ENCODE measurements at regions not wholly inside any gene's neighbourhood (a gene's known extent, or its start where the extent isn't known, plus 50 kb on each side); places are given as distances from the start of the nearest gene placed in this dataset.

- TF ChIP-seq, protein P1, sequence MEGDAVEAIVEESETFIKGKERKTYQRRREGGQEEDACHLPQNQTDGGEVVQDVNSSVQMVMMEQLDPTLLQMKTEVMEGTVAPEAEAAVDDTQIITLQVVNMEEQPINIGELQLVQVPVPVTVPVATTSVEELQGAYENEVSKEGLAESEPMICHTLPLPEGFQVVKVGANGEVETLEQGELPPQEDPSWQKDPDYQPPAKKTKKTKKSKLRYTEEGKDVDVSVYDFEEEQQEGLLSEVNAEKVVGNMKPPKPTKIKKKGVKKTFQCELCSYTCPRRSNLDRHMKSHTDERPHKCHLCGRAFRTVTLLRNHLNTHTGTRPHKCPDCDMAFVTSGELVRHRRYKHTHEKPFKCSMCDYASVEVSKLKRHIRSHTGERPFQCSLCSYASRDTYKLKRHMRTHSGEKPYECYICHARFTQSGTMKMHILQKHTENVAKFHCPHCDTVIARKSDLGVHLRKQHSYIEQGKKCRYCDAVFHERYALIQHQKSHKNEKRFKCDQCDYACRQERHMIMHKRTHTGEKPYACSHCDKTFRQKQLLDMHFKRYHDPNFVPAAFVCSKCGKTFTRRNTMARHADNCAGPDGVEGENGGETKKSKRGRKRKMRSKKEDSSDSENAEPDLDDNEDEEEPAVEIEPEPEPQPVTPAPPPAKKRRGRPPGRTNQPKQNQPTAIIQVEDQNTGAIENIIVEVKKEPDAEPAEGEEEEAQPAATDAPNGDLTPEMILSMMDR (IDR thresholded peaks at IDR 0.05): no peak
- TF ChIP-seq POLR2A (IDR thresholded peaks at IDR 0.05) (no peak), POLR2AphosphoS5 (IDR thresholded peaks at IDR 0.05) (no peak)
These were observed 293.8 kb upstream of the SLC14A2 start for GRCh38 chr18:45321520-45321919.

Data from breast epithelium (tissue), 3 donors.